ENCODE measurements at regions not wholly inside any gene's neighbourhood (a gene's known extent, or its start where the extent isn't known, plus 50 kb on each side); places are given as distances from the start of the nearest gene placed in this dataset.

DNA sequence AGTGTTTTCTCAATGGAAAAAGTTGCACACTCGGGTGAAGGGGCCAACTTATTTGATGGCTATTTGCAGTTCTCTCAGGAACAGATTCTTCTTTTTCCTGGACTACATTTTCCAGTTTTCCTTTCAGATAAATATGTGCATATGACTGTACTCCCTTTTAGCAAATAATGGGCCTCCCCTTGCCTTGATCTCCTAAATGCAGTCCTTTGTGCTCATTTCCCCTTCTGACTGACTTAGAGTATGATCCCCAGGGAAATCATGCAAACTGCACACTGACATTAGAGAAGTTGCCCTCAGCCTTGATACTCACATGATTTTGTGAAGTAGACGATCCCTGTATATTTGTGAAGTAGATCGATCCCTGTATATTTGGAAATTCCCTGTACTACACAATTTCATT lies 492.9 kb upstream of the NOVA1 start:
- TF ChIP-seq, protein P1, sequence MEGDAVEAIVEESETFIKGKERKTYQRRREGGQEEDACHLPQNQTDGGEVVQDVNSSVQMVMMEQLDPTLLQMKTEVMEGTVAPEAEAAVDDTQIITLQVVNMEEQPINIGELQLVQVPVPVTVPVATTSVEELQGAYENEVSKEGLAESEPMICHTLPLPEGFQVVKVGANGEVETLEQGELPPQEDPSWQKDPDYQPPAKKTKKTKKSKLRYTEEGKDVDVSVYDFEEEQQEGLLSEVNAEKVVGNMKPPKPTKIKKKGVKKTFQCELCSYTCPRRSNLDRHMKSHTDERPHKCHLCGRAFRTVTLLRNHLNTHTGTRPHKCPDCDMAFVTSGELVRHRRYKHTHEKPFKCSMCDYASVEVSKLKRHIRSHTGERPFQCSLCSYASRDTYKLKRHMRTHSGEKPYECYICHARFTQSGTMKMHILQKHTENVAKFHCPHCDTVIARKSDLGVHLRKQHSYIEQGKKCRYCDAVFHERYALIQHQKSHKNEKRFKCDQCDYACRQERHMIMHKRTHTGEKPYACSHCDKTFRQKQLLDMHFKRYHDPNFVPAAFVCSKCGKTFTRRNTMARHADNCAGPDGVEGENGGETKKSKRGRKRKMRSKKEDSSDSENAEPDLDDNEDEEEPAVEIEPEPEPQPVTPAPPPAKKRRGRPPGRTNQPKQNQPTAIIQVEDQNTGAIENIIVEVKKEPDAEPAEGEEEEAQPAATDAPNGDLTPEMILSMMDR (IDR thresholded peaks at IDR 0.05; ENCODE audit: low read depth, low read length): no peak
- TF ChIP-seq POLR2A (IDR thresholded peaks at IDR 0.05; ENCODE audit: extremely low read depth, insufficient read length) (no peak), MYC (IDR thresholded peaks at IDR 0.05; ENCODE audit: low read depth, low read length) (no peak)
